GM23338 (cell line): ENCODE measurements at regions not wholly inside any gene's neighbourhood (a gene's known extent, or its start where the extent isn't known, plus 50 kb on each side); places are given as distances from the start of the nearest gene placed in this dataset.

Source experiments
- CTCF ChIP-seq, 2 experiments: fragments of 200-600 bp in 1 of 2; sonication (generic) in 1 of 2; conservative IDR thresholded peaks; 2 replicates each; pipeline versions ENCODE4 v1.5.1 to v1.6.1; 2016 to 2017; ENCODE audit warnings: antibody characterized with exemption in 2 of 2, low read depth in 2 of 2, mild to moderate bottlenecking in 2 of 2, moderate library complexity in 1 of 2
- POLR2AphosphoS5 ChIP-seq: IDR thresholded peaks from 2 replicates; pipeline ENCODE4 v1.6.1; 2016; ENCODE audit warnings: antibody characterized with exemption, low read depth
- REST ChIP-seq: IDR thresholded peaks from one replicate; pipeline ENCODE4 v1.6.1; 2018; ENCODE audit warnings: antibody characterized with exemption; ENCODE audit not compliant: unreplicated experiment

- TF ChIP-seq CTCF (conservative IDR thresholded peaks at IDR 0.05; ENCODE audit: low read depth in 2 of 2) (no peak), REST (no peak), POLR2AphosphoS5 (no peak)
These were observed 143.2 kb upstream of the ZCCHC13 start for GRCh38 chrX:74160816-74161215.
